ENCODE measurements at regions not wholly inside any gene's neighbourhood (a gene's known extent, or its start where the extent isn't known, plus 50 kb on each side); places are given as distances from the start of the nearest gene placed in this dataset.

DNA sequence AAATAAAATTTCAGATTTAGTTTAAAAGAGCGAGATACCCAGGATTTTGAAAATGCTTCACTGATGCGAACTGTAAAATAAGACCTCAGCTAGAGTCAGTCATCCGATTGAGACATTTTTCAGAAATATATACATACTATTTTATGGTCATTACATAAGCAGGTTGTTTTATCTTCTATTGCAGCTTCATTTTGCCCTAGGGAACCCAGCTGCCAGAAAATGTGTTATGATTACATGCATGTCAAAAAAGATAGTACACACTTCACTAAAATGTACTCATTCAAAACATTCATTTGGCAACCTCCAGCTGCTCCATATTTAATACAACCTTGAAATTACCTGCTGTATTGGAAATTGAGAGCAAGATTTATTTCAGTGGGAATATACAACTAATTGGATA lies 483.8 kb upstream of the SLITRK6 start:
- TF ChIP-seq, protein P1, sequence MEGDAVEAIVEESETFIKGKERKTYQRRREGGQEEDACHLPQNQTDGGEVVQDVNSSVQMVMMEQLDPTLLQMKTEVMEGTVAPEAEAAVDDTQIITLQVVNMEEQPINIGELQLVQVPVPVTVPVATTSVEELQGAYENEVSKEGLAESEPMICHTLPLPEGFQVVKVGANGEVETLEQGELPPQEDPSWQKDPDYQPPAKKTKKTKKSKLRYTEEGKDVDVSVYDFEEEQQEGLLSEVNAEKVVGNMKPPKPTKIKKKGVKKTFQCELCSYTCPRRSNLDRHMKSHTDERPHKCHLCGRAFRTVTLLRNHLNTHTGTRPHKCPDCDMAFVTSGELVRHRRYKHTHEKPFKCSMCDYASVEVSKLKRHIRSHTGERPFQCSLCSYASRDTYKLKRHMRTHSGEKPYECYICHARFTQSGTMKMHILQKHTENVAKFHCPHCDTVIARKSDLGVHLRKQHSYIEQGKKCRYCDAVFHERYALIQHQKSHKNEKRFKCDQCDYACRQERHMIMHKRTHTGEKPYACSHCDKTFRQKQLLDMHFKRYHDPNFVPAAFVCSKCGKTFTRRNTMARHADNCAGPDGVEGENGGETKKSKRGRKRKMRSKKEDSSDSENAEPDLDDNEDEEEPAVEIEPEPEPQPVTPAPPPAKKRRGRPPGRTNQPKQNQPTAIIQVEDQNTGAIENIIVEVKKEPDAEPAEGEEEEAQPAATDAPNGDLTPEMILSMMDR (IDR thresholded peaks at IDR 0.05), result no peak
- TF ChIP-seq CREM (CRISPR knock-in tag; IDR thresholded peaks at IDR 0.05) (no peak), CREB1 (CRISPR knock-in tag; IDR thresholded peaks at IDR 0.05) (no peak), ZNF317 (CRISPR knock-in tag; IDR thresholded peaks at IDR 0.05; ENCODE audit: borderline replicate concordance, low read depth) (no peak), TEAD4 (CRISPR knock-in tag; IDR thresholded peaks at IDR 0.05) (no peak), NR3C1 (CRISPR knock-in tag; conservative IDR thresholded peaks at IDR 0.05; ENCODE audit: low read depth) (no peak), SMAD3 (CRISPR knock-in tag; IDR thresholded peaks at IDR 0.05; ENCODE audit: borderline replicate concordance) (no peak), JUN (CRISPR knock-in tag; IDR thresholded peaks at IDR 0.05) (no peak), ZNF423 (CRISPR knock-in tag; IDR thresholded peaks at IDR 0.05) (no peak), HMGXB4 (CRISPR knock-in tag; IDR thresholded peaks at IDR 0.05) (no peak), TCF7 (CRISPR knock-in tag; IDR thresholded peaks at IDR 0.05; ENCODE audit: low read depth) (no peak)
- TF ChIP-seq, protein P2, sequence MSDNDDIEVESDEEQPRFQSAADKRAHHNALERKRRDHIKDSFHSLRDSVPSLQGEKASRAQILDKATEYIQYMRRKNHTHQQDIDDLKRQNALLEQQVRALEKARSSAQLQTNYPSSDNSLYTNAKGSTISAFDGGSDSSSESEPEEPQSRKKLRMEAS (CRISPR knock-in tag; IDR thresholded peaks at IDR 0.05), result no peak

All from WTC11 (cell line).